GM23338 (cell line): ENCODE measurements at regions not wholly inside any gene's neighbourhood (a gene's known extent, or its start where the extent isn't known, plus 50 kb on each side); places are given as distances from the start of the nearest gene placed in this dataset.

ENCODE experiments used
- ATAC-seq: fragments of 200-7000 bp; cut with Tn5 transposase; 3 replicates; pipeline ENCODE4 v1.9.1; 2020
- DNase-seq: peaks from one replicate; pipeline ENCODE4 v3.0.0-alpha.2; 2015; ENCODE audit warnings: low spot score
- H2AFZ ChIP-seq: fragments of 200-600 bp; sonication (generic); 2 replicates; pipeline ENCODE4 v1.8.0; 2016; ENCODE audit warnings: antibody characterized with exemption, mild to moderate bottlenecking, moderate library complexity
- H3F3A ChIP-seq: fragments of 200-600 bp; sonication (generic); replicated peaks from 2 replicates; pipeline ENCODE4 v1.8.0; 2017; ENCODE audit warnings: antibody characterized with exemption, mixed run types, low read depth
- H3K27ac ChIP-seq: fragments of 200-600 bp; sonication (generic); 2 replicates; pipeline ENCODE4 v1.6.1; 2016; ENCODE audit warnings: low read depth
- H3K27me3 ChIP-seq: fragments of 200-600 bp; sonication (generic); 2 replicates; pipeline ENCODE4 v1.8.0; 2016; ENCODE audit warnings: mild to moderate bottlenecking, mixed run types, moderate library complexity; ENCODE audit not compliant: insufficient read depth
- H3K36me3 ChIP-seq: fragments of 200-600 bp; sonication (generic); 2 replicates; pipeline ENCODE4 v1.8.0; 2016; ENCODE audit warnings: mild to moderate bottlenecking; ENCODE audit not compliant: insufficient read depth
- H3K4me1 ChIP-seq: fragments of 200-600 bp; sonication (generic); 2 replicates; pipeline ENCODE4 v1.8.0; 2016; ENCODE audit warnings: mild to moderate bottlenecking, moderate library complexity; ENCODE audit not compliant: insufficient read depth
- H3K4me2 ChIP-seq: fragments of 200-600 bp; sonication (generic); 2 replicates; pipeline ENCODE4 v1.7.1; 2017; ENCODE audit warnings: mixed run types
- H3K4me3 ChIP-seq: fragments of 200-600 bp; sonication (generic); 2 replicates; pipeline ENCODE4 v1.6.1; 2016; ENCODE audit warnings: mixed run types
- H3K79me2 ChIP-seq: fragments of 200-600 bp; sonication (generic); replicated peaks from 2 replicates; pipeline ENCODE4 v1.8.0; 2017; ENCODE audit warnings: mild to moderate bottlenecking; ENCODE audit not compliant: insufficient read depth
- H3K9me2 ChIP-seq: fragments of 200-600 bp; sonication (generic); 2 replicates; pipeline ENCODE4 v1.8.0; 2017; ENCODE audit not compliant: insufficient read depth
- H4K20me1 ChIP-seq: fragments of 200-600 bp; sonication (generic); replicated peaks from 2 replicates; pipeline ENCODE4 v1.8.0; 2017; ENCODE audit warnings: mild to moderate bottlenecking; ENCODE audit not compliant: insufficient read depth
- H3K27ac Mint-ChIP-seq: 2 replicates; pipeline ENCODE4 v1.8.0; 2020; ENCODE audit warnings: inconsistent platforms, mild to moderate bottlenecking, moderate library complexity, mixed read lengths
- H3K27me3 Mint-ChIP-seq: 3 replicates; pipeline ENCODE4 v1.8.0; 2022; ENCODE audit warnings: low read depth, mild to moderate bottlenecking, moderate library complexity, mixed read lengths, inconsistent platforms; ENCODE audit not compliant: insufficient read depth, poor library complexity
- H3K36me3 Mint-ChIP-seq: 3 replicates; pipeline ENCODE4 v1.8.0; 2021; ENCODE audit warnings: low read depth, mild to moderate bottlenecking, inconsistent platforms, moderate library complexity, mixed read lengths
- H3K4me1 Mint-ChIP-seq: 3 replicates; pipeline ENCODE4 v1.8.0; 2020; ENCODE audit warnings: mild to moderate bottlenecking, inconsistent platforms, mixed read lengths
- H3K4me3 Mint-ChIP-seq: 3 replicates; pipeline ENCODE4 v1.8.0; 2021; ENCODE audit warnings: moderate library complexity, mild to moderate bottlenecking, inconsistent platforms, mixed read lengths
- H3K9me3 Mint-ChIP-seq: 3 replicates; pipeline ENCODE4 v1.8.0; 2020; ENCODE audit warnings: moderate library complexity, mild to moderate bottlenecking, inconsistent platforms, mixed read lengths
- CREB1 ChIP-seq: fragments of 250-450 bp; sonication (Bioruptor Pico); IDR thresholded peaks from 2 replicates; pipeline ENCODE4 v1.5.0; 2020; ENCODE audit warnings: low read depth, mild to moderate bottlenecking, moderate library complexity
- CTCF ChIP-seq, 2 experiments: fragments of 200-600 bp in 1 of 2; sonication (generic) in 1 of 2; conservative IDR thresholded peaks; 2 replicates each; pipeline versions ENCODE4 v1.5.1 to v1.6.1; 2016 to 2017; ENCODE audit warnings: antibody characterized with exemption in 2 of 2, low read depth in 2 of 2, mild to moderate bottlenecking in 2 of 2, moderate library complexity in 1 of 2
- EZH2 ChIP-seq: fragments of 200-600 bp; sonication (generic); IDR thresholded peaks from one replicate; pipeline ENCODE4 v1.8.0; 2017; ENCODE audit warnings: antibody characterized with exemption, mild to moderate bottlenecking, low read depth; ENCODE audit not compliant: unreplicated experiment
- EZH2phosphoT487 ChIP-seq: fragments of 200-600 bp; sonication (generic); IDR thresholded peaks from one replicate; pipeline ENCODE4 v1.8.1; 2018; ENCODE audit warnings: antibody characterized with exemption; ENCODE audit not compliant: unreplicated experiment
- JUNB ChIP-seq: IDR thresholded peaks from one replicate; pipeline ENCODE4 v1.6.1; 2016; ENCODE audit warnings: antibody characterized with exemption; ENCODE audit not compliant: unreplicated experiment
- NANOG ChIP-seq: IDR thresholded peaks from 2 replicates; pipeline ENCODE4 v1.6.1; 2016; ENCODE audit warnings: antibody characterized with exemption, borderline replicate concordance
- POLR2AphosphoS5 ChIP-seq: IDR thresholded peaks from 2 replicates; pipeline ENCODE4 v1.6.1; 2016; ENCODE audit warnings: antibody characterized with exemption, low read depth
- ZNF114 ChIP-seq: fragments of 250-450 bp; sonication (Bioruptor Pico); IDR thresholded peaks from 2 replicates; pipeline ENCODE4 v1.5.0; 2020; ENCODE audit warnings: mild to moderate bottlenecking, moderate library complexity
- ZNF331 ChIP-seq: fragments of 250-450 bp; sonication (Bioruptor Pico); IDR thresholded peaks from 2 replicates; pipeline ENCODE4 v1.5.0; 2020; ENCODE audit warnings: low read depth, mild to moderate bottlenecking, moderate library complexity
- TF ChIP-seq, protein P1 (sequence below): IDR thresholded peaks from 2 replicates; pipeline ENCODE4 v1.6.1; 2016; ENCODE audit warnings: antibody characterized with exemption
- TF ChIP-seq, protein P2 (sequence below): fragments of 250-450 bp; sonication (Bioruptor Pico); IDR thresholded peaks from 2 replicates; pipeline ENCODE4 v1.5.0; 2020; ENCODE audit warnings: mild to moderate bottlenecking, moderate library complexity

DNA sequence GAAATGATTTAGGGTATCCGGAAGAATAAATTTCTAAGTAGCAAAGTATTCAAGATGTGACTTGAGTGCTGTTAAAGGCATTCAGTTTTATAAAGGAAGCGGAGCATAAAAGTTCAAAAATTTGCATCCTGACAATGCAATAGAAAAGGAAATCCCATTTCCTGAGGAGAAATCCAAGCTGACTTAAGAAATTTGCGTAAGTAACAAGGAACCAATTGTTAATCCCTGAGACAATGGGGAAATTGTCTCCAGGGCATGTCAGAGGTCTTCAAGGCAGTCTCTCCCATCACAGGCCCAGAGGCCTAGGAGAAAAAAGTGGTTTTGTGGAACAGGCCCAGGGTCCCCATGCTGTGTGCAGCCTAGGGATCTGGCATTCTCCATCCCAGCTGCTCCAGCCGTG, 416.0 kb downstream of the PRDM2 start:
- TF ChIP-seq ZNF331 (CRISPR knock-in tag) (no peak), CTCF (conservative IDR thresholded peaks at IDR 0.05; ENCODE audit: low read depth in 2 of 2) (no peak), JUNB (no peak), NANOG (no peak), EZH2phosphoT487 (no peak)
- TF ChIP-seq, protein P1, sequence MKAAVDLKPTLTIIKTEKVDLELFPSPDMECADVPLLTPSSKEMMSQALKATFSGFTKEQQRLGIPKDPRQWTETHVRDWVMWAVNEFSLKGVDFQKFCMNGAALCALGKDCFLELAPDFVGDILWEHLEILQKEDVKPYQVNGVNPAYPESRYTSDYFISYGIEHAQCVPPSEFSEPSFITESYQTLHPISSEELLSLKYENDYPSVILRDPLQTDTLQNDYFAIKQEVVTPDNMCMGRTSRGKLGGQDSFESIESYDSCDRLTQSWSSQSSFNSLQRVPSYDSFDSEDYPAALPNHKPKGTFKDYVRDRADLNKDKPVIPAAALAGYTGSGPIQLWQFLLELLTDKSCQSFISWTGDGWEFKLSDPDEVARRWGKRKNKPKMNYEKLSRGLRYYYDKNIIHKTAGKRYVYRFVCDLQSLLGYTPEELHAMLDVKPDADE = no peak
- ATAC-seq (no peak), DNase-seq (no peak)
- no peaks in the 10 kb centered on the region for H4K20me1 ChIP-seq
- peaks cover 7% of the 10 kb centered on the region for H3K4me1 ChIP-seq
- H3K4me3 Mint-ChIP-seq = no peak overlapping the region
- no peak overlapping the region for H3K4me3 ChIP-seq
- H3K27ac ChIP-seq = no peak overlapping the region
- H3K4me1 Mint-ChIP-seq = peaks cover 8% of the 10 kb centered on the region
- H3K27me3 Mint-ChIP-seq = peaks cover 9% of the 10 kb centered on the region
- H3F3A ChIP-seq = no peaks in the 10 kb centered on the region
- no peak overlapping the region for H3K4me2 ChIP-seq
- H3K9me2 ChIP-seq = peaks cover 6% of the 10 kb centered on the region; the same call in 1 of the 2 replicates
- peaks cover 36% of the 10 kb centered on the region for H3K9me3 Mint-ChIP-seq
- peaks cover 23% of the 10 kb centered on the region; the same call in 2 of the 3 replicates for H3K36me3 Mint-ChIP-seq
- H3K27me3 ChIP-seq = no peaks in the 10 kb centered on the region
- no peak overlapping the region for H3K27ac Mint-ChIP-seq
- H3K36me3 ChIP-seq = no peaks in the 10 kb centered on the region
- no peak overlapping the region for H2AFZ ChIP-seq
- H3K79me2 ChIP-seq = no peaks in the 10 kb centered on the region

- Mint-ChIP-seq H3K27ac (no peak overlapping the region), H3K4me3 (no peak overlapping the region), H3K4me1 (peaks cover 8% of the 10 kb centered on the region), H3K36me3 (peaks cover 23% of the 10 kb centered on the region; the same call in 2 of the 3 replicates), H3K9me3 (peaks cover 36% of the 10 kb centered on the region), H3K27me3 (peaks cover 7% of the 10 kb centered on the region)
- H3K9me2 ChIP-seq = peaks cover 6% of the 10 kb centered on the region; the same call in 1 of the 2 replicates
- no peak overlapping the region for H3K27ac ChIP-seq
- H3K27me3 ChIP-seq = no peaks in the 10 kb centered on the region
- no peak overlapping the region for H3K4me2 ChIP-seq
- ATAC-seq (no peak), DNase-seq (no peak)
- no peak overlapping the region for H2AFZ ChIP-seq
- H4K20me1 ChIP-seq = no peaks in the 10 kb centered on the region
- peaks cover 7% of the 10 kb centered on the region for H3K4me1 ChIP-seq
- H3K79me2 ChIP-seq = no peaks in the 10 kb centered on the region
- H3F3A ChIP-seq = no peaks in the 10 kb centered on the region
- H3K36me3 ChIP-seq = no peaks in the 10 kb centered on the region
- no peak overlapping the region for H3K4me3 ChIP-seq
- TF ChIP-seq, protein P2, sequence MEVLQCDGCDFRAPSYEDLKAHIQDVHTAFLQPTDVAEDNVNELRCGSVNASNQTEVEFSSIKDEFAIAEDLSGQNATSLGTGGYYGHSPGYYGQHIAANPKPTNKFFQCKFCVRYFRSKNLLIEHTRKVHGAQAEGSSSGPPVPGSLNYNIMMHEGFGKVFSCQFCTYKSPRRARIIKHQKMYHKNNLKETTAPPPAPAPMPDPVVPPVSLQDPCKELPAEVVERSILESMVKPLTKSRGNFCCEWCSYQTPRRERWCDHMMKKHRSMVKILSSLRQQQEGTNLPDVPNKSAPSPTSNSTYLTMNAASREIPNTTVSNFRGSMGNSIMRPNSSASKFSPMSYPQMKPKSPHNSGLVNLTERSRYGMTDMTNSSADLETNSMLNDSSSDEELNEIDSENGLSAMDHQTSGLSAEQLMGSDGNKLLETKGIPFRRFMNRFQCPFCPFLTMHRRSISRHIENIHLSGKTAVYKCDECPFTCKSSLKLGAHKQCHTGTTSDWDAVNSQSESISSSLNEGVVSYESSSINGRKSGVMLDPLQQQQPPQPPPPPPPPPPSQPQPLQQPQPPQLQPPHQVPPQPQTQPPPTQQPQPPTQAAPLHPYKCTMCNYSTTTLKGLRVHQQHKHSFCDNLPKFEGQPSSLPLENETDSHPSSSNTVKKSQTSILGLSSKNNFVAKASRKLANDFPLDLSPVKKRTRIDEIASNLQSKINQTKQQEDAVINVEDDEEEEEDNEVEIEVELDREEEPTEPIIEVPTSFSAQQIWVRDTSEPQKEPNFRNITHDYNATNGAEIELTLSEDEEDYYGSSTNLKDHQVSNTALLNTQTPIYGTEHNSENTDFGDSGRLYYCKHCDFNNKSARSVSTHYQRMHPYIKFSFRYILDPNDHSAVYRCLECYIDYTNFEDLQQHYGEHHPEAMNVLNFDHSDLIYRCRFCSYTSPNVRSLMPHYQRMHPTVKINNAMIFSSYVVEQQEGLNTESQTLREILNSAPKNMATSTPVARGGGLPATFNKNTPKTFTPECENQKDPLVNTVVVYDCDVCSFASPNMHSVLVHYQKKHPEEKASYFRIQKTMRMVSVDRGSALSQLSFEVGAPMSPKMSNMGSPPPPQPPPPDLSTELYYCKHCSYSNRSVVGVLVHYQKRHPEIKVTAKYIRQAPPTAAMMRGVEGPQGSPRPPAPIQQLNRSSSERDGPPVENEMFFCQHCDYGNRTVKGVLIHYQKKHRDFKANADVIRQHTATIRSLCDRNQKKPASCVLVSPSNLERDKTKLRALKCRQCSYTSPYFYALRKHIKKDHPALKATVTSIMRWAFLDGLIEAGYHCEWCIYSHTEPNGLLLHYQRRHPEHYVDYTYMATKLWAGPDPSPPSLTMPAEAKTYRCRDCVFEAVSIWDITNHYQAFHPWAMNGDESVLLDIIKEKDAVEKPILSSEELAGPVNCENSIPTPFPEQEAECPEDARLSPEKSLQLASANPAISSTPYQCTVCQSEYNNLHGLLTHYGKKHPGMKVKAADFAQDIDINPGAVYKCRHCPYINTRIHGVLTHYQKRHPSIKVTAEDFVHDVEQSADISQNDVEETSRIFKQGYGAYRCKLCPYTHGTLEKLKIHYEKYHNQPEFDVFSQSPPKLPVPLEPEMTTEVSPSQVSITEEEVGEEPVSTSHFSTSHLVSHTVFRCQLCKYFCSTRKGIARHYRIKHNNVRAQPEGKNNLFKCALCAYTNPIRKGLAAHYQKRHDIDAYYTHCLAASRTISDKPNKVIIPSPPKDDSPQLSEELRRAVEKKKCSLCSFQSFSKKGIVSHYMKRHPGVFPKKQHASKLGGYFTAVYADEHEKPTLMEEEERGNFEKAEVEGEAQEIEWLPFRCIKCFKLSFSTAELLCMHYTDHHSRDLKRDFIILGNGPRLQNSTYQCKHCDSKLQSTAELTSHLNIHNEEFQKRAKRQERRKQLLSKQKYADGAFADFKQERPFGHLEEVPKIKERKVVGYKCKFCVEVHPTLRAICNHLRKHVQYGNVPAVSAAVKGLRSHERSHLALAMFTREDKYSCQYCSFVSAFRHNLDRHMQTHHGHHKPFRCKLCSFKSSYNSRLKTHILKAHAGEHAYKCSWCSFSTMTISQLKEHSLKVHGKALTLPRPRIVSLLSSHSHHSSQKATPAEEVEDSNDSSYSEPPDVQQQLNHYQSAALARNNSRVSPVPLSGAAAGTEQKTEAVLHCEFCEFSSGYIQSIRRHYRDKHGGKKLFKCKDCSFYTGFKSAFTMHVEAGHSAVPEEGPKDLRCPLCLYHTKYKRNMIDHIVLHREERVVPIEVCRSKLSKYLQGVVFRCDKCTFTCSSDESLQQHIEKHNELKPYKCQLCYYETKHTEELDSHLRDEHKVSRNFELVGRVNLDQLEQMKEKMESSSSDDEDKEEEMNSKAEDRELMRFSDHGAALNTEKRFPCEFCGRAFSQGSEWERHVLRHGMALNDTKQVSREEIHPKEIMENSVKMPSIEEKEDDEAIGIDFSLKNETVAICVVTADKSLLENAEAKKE = no peak
- TF ChIP-seq CREB1 (CRISPR knock-in tag) = no peak
- TF ChIP-seq EZH2 = no peak
- no peak for TF ChIP-seq ZNF331 (CRISPR knock-in tag)
- no peak for TF ChIP-seq NANOG
- TF ChIP-seq JUNB = no peak
- TF ChIP-seq, protein P1 = no peak
- no peak for TF ChIP-seq POLR2AphosphoS5
- TF ChIP-seq ZNF114 (CRISPR knock-in tag) = no peak
Observed at GRCh38 chr1:14117700-14118099, 417.7 kb downstream of the PRDM2 start.
